H1 (cell line): ENCODE measurements at regions not wholly inside any gene's neighbourhood (a gene's known extent, or its start where the extent isn't known, plus 50 kb on each side); places are given as distances from the start of the nearest gene placed in this dataset.

ENCODE experiments used
- CTCF ChIA-PET: fragments of 300-600 bp; sonication (Branson Sonifier 250); formaldehyde crosslinking; loops from one replicate; lab custom pipeline; 2021; ENCODE audit not compliant: partially characterized antibody; lab: Charles Lee
- POLR2A ChIA-PET: fragments of 300-600 bp; sonication (Branson Sonifier 250); formaldehyde crosslinking; loops from one replicate; lab custom pipeline; 2021; ENCODE audit warnings: inconsistent platforms; ENCODE audit not compliant: partially characterized antibody; lab: Charles Lee
- DNase-seq, 2 experiments: peaks; one replicate each; pipeline versions ENCODE4 v3.0.0 to v3.0.0-alpha.2; 2010 to 2022; ENCODE audit warnings: low spot score in 2 of 2, low read depth in 1 of 2, mixed read lengths in 1 of 2
- FAIRE-seq: peaks from 2 replicates; lab custom pipeline; 2011; peaks lifted over from hg19 to GRCh38; lab: Jason Lieb, UNC
- H2AFZ ChIP-seq: 2 replicates; pipeline ENCODE4 v1.8.1; 2012; ENCODE audit warnings: low read length, inconsistent platforms
- H2AK5ac ChIP-seq: 2 replicates; pipeline ENCODE4 v1.6.1; 2013; ENCODE audit warnings: low read depth, low read length
- H2BK120ac ChIP-seq: replicated peaks from 2 replicates; pipeline ENCODE3; 2013; ENCODE audit warnings: low read depth, low read length, inconsistent platforms
- H2BK12ac ChIP-seq: 2 replicates; pipeline ENCODE4 v1.6.1; 2013; ENCODE audit warnings: low read depth, low read length
- H2BK15ac ChIP-seq: 2 replicates; pipeline ENCODE4 v1.6.1; 2013; ENCODE audit warnings: low read length
- H2BK20ac ChIP-seq: 2 replicates; pipeline ENCODE4 v1.6.1; 2013; ENCODE audit warnings: low read length
- H2BK5ac ChIP-seq: 2 replicates; pipeline ENCODE4 v1.6.1; 2013; ENCODE audit warnings: low read depth, low read length
- H3K14ac ChIP-seq: 2 replicates; pipeline ENCODE4 v1.6.1; 2013; ENCODE audit warnings: inconsistent platforms; ENCODE audit not compliant: insufficient read length
- H3K18ac ChIP-seq: 2 replicates; pipeline ENCODE4 v1.6.1; 2013; ENCODE audit warnings: low read length; ENCODE audit errors: extremely low read depth
- H3K23ac ChIP-seq: 2 replicates; pipeline ENCODE4 v1.6.1; 2013; ENCODE audit warnings: inconsistent platforms; ENCODE audit not compliant: insufficient read length
- H3K23me2 ChIP-seq: 2 replicates; pipeline ENCODE4 v1.6.1; 2013; ENCODE audit warnings: low read depth, low read length
- H3K27ac ChIP-seq: 2 replicates; pipeline ENCODE4 v1.6.1; 2011; ENCODE audit warnings: low read depth, low read length, inconsistent platforms
- H3K27me3 ChIP-seq, 4 experiments: replicated peaks in 1 of 4; 1 replicate in 1 of 4; 2 replicates in 3 of 4; pipeline versions ENCODE4 v1.6.1 to v1.8.1; 2011 to 2013; ENCODE audit warnings: low read length in 3 of 4, mild to moderate bottlenecking in 3 of 4, inconsistent platforms in 2 of 4, mixed read lengths in 2 of 4, moderate library complexity in 1 of 4; ENCODE audit not compliant: control insufficient read depth in 3 of 4, insufficient read depth in 3 of 4; ENCODE audit errors: extremely low read depth in 1 of 4
- H3K36me3 ChIP-seq, 4 experiments: 2 replicates each; pipeline versions ENCODE4 v1.6.1 to v1.8.1; 2011 to 2013; ENCODE audit warnings: mild to moderate bottlenecking in 4 of 4, low read length in 3 of 4, moderate library complexity in 2 of 4, control low read depth in 1 of 4, inconsistent platforms in 1 of 4; ENCODE audit not compliant: insufficient read depth in 4 of 4, control insufficient read depth in 2 of 4
- H3K4ac ChIP-seq: replicated peaks from 2 replicates; pipeline ENCODE3; 2013; ENCODE audit warnings: low read length, low read depth, mixed read lengths, inconsistent platforms; ENCODE audit not compliant: insufficient read length
- H3K4me1 ChIP-seq, 4 experiments: replicated peaks in 1 of 4; 1 replicate in 1 of 4; 2 replicates in 3 of 4; pipeline versions ENCODE4 v1.6.1 to v1.8.1; 2011 to 2013; ENCODE audit warnings: low read length in 3 of 4, inconsistent platforms in 2 of 4, mixed read lengths in 1 of 4; ENCODE audit not compliant: insufficient read depth in 4 of 4, control insufficient read depth in 3 of 4
- H3K4me2 ChIP-seq, 2 experiments: 2 replicates each; pipeline versions ENCODE4 v1.6.1 to v1.8.1; 2011 to 2013; ENCODE audit warnings: low read depth in 2 of 2, low read length in 2 of 2, control low read depth in 1 of 2, inconsistent platforms in 1 of 2, mild to moderate bottlenecking in 1 of 2; ENCODE audit not compliant: insufficient read depth in 1 of 2
- H3K4me3 ChIP-seq, 4 experiments: fragments of 200-600, 300-600 bp in 1 of 4; sonication (generic), shearing (Covaris generic), sonication (Bioruptor Twin) in 1 of 4; 2 replicates each; pipeline versions ENCODE4 v1.5.1 to v1.8.1; 2011 to 2016; ENCODE audit warnings: low read length in 4 of 4, low read depth in 3 of 4, control low read depth in 2 of 4, inconsistent platforms in 2 of 4, mild to moderate bottlenecking in 2 of 4, mixed read lengths in 1 of 4, moderate library complexity in 1 of 4; ENCODE audit not compliant: insufficient read depth in 2 of 4; ENCODE audit errors: extremely low read depth in 1 of 4
- H3K56ac ChIP-seq: replicated peaks from 2 replicates; pipeline ENCODE3; 2013; ENCODE audit warnings: low read depth, mild to moderate bottlenecking, mixed read lengths, low read length, inconsistent platforms; ENCODE audit not compliant: insufficient read length
- H3K79me1 ChIP-seq: 2 replicates; pipeline ENCODE4 v1.6.1; 2013; ENCODE audit warnings: low read depth, low read length, control low read depth
- H3K79me2 ChIP-seq, 2 experiments: 2 replicates each; pipeline versions ENCODE4 v1.6.1 to v1.8.1; 2012 to 2013; ENCODE audit warnings: low read length in 2 of 2, mild to moderate bottlenecking in 2 of 2, inconsistent platforms in 1 of 2; ENCODE audit not compliant: insufficient read depth in 2 of 2, control insufficient read depth in 1 of 2
- H3K9ac ChIP-seq, 4 experiments: replicated peaks in 1 of 4; 1 replicate in 1 of 4; 2 replicates in 3 of 4; pipeline versions ENCODE4 v1.6.1 to v1.8.1; 2011 to 2013; ENCODE audit warnings: low read depth in 3 of 4, low read length in 3 of 4, control low read depth in 2 of 4, mild to moderate bottlenecking in 2 of 4, moderate library complexity in 2 of 4, inconsistent platforms in 1 of 4; ENCODE audit errors: extremely low read depth in 1 of 4
- H3K9me3 ChIP-seq, 2 experiments: 2 replicates each; pipeline versions ENCODE4 v1.6.1 to v1.8.1; 2012 to 2013; ENCODE audit warnings: mild to moderate bottlenecking in 2 of 2, moderate library complexity in 2 of 2, control low read depth in 1 of 2, inconsistent platforms in 1 of 2, low read depth in 1 of 2, low read length in 1 of 2, mixed read lengths in 1 of 2; ENCODE audit not compliant: insufficient read depth in 2 of 2
- H4K20me1 ChIP-seq, 2 experiments: replicated peaks in 1 of 2; 2 replicates each; pipeline versions ENCODE3 to v1.8.1; 2011 to 2013; ENCODE audit warnings: inconsistent platforms in 2 of 2, low read length in 2 of 2, mild to moderate bottlenecking in 1 of 2; ENCODE audit not compliant: insufficient read depth in 2 of 2, control insufficient read depth in 1 of 2
- H4K5ac ChIP-seq: 2 replicates; pipeline ENCODE4 v1.6.1; 2013; ENCODE audit warnings: low read length, low read depth, mixed read lengths, inconsistent platforms; ENCODE audit not compliant: insufficient read length
- H4K8ac ChIP-seq: 2 replicates; pipeline ENCODE4 v1.8.0; 2013; ENCODE audit warnings: mild to moderate bottlenecking, moderate library complexity, low read length, inconsistent platforms; ENCODE audit not compliant: insufficient read depth; ENCODE audit errors: extremely low read depth
- H4K91ac ChIP-seq: replicated peaks from 2 replicates; pipeline ENCODE3; 2013; ENCODE audit warnings: low read length, mixed read lengths, inconsistent platforms; ENCODE audit not compliant: insufficient read length
- ASH2L ChIP-seq: fragments of 200-600, 300-600 bp; sonication (generic); IDR thresholded peaks from one replicate; pipeline ENCODE4 v1.7.1; 2017; ENCODE audit warnings: low read length
- CHD1 ChIP-seq: IDR thresholded peaks from 2 replicates; pipeline ENCODE4 v1.6.1; 2012; ENCODE audit warnings: low read depth, low read length, improper control_type of control experiment
- CHD2 ChIP-seq: IDR thresholded peaks from 2 replicates; pipeline ENCODE4 v1.6.1; 2012; ENCODE audit warnings: low read length, improper control_type of control experiment
- CTBP2 ChIP-seq: IDR thresholded peaks from 2 replicates; pipeline ENCODE4 v1.7.0; 2011; ENCODE audit warnings: borderline replicate concordance, mild to moderate bottlenecking, moderate library complexity, mixed read lengths, low read length; ENCODE audit not compliant: insufficient read depth, insufficient read length
- NRF1 ChIP-seq: IDR thresholded peaks from 2 replicates; pipeline ENCODE4 v1.6.1; 2011; ENCODE audit warnings: mild to moderate bottlenecking, low read depth, low read length, improper control_type of control experiment
- SAP30 ChIP-seq: fragments of 300-600 bp; sonication (generic); IDR thresholded peaks from 2 replicates; pipeline ENCODE4 v1.7.1; 2012; ENCODE audit warnings: low read length, moderate library complexity, mild to moderate bottlenecking, inconsistent platforms; ENCODE audit not compliant: insufficient read depth, insufficient replicate concordance
- SIN3A ChIP-seq, 2 experiments: IDR thresholded peaks in 1 of 2; conservative IDR thresholded peaks in 1 of 2; 2 replicates each; pipeline ENCODE4 v1.6.1; 2011 to 2012; ENCODE audit warnings: low read length in 2 of 2, improper control_type of control experiment in 1 of 2, low read depth in 1 of 2, mild to moderate bottlenecking in 1 of 2
- WGBS, 2 experiments: shearing (Covaris generic) in 1 of 2; methylation state at CpG; one replicate each; pipeline versions ENCODE4 v1.1.6 to v1.1.7; 2013 to 2015; ENCODE audit warnings: low lambda C conversion rate in 2 of 2, mixed read lengths in 2 of 2, inconsistent platforms in 1 of 2, low coverage in 1 of 2, missing lambda C conversion rate in 1 of 2; ENCODE audit not compliant: insufficient replicate concordance in 2 of 2, insufficient coverage in 1 of 2, insufficient read length in 1 of 2; ENCODE audit errors: extremely low coverage in 1 of 2, missing lambda C conversion rate in 1 of 2; 5-methylcytosine and 5-hydroxymethylcytosine counted together
- TF ChIP-seq, protein P1 (sequence below): IDR thresholded peaks from 2 replicates; pipeline ENCODE4 v1.6.1; 2011; ENCODE audit warnings: low read length, improper control_type of control experiment

DNA sequence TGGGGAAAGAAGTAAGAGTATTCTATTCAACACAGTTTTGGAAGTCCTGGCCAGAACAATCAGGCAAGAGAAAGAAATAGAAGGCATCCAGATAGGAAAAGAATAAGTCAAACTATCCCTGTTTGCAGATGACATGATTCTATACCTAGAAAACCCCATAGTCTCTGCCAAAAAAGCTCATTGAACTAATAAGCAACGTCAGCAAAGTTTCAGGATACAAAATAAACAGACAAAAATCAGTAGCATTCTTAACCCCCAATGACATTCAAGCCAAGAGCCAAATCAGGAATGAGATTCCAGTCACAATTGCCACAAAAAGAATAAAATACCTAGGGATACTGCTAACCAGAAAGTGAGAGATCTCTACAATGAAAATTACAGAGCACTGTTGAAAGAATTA is 99.4 kb upstream of the MITF start:
- no peak overlapping the region for H3K18ac ChIP-seq
- H3K27ac ChIP-seq: no peak overlapping the region
- H2BK15ac ChIP-seq: no peak overlapping the region
- DNase-seq: no peak
- no peak overlapping the region for H3K9ac ChIP-seq
- H3K56ac ChIP-seq: no peak overlapping the region
- H2BK20ac ChIP-seq: no peak overlapping the region
- no peak overlapping the region for H3K14ac ChIP-seq
- no peaks in the 10 kb centered on the region for H3K79me1 ChIP-seq
- H2BK5ac ChIP-seq: no peak overlapping the region
- H3K4me2 ChIP-seq: no peak overlapping the region
- TF ChIP-seq CTBP2 (no peak), CHD1 (no peak), ASH2L (no peak), SAP30 (no peak), CHD2 (no peak), SIN3A (conservative IDR thresholded peaks at IDR 0.05 in 1 of 2, IDR thresholded peaks at IDR 0.05 in 1 of 2; ENCODE audit: low read depth in 1 of 2, low read length in 2 of 2) (no peak), NRF1 (no peak)
- TF ChIP-seq, protein P1, sequence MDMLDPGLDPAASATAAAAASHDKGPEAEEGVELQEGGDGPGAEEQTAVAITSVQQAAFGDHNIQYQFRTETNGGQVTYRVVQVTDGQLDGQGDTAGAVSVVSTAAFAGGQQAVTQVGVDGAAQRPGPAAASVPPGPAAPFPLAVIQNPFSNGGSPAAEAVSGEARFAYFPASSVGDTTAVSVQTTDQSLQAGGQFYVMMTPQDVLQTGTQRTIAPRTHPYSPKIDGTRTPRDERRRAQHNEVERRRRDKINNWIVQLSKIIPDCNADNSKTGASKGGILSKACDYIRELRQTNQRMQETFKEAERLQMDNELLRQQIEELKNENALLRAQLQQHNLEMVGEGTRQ: no peak
- TF ChIP-seq, all 59 proteins: peak for 0
- no peak overlapping the region for H2BK12ac ChIP-seq
- no peak overlapping the region for H4K5ac ChIP-seq
- H2AFZ ChIP-seq: no peak overlapping the region
- H3K27me3 ChIP-seq: no peaks in the 10 kb centered on the region
- H3K36me3 ChIP-seq: no peaks in the 10 kb centered on the region
- H3K4ac ChIP-seq: no peak overlapping the region
- H2BK120ac ChIP-seq: no peak overlapping the region
- H4K8ac ChIP-seq: no peak overlapping the region
- 71% methylated on average over 1 of the region's 1 CpG; no CpG with 5 or more reads in 1 of the 2 experiments for WGBS, 2 experiments
- no peak overlapping the region for H3K23ac ChIP-seq
- no peak for FAIRE-seq
- H3K79me2 ChIP-seq: no peaks in the 10 kb centered on the region
- H3K4me3 ChIP-seq: no peak overlapping the region
- H4K91ac ChIP-seq: no peak overlapping the region
- H2AK5ac ChIP-seq: no peak overlapping the region
- ChIA-PET POLR2A (no interaction called here), CTCF (no interaction called here)
- no peaks in the 10 kb centered on the region for H3K4me1 ChIP-seq
- H3K9me3 ChIP-seq: no peaks in the 10 kb centered on the region
- H4K20me1 ChIP-seq: no peaks in the 10 kb centered on the region
- no peaks in the 10 kb centered on the region for H3K23me2 ChIP-seq
